Breast epithelium (tissue), 4 donors: ENCODE measurements at regions not wholly inside any gene's neighbourhood (a gene's known extent, or its start where the extent isn't known, plus 50 kb on each side); places are given as distances from the start of the nearest gene placed in this dataset.

ENCODE experiments used
- DNase-seq, 2 donors: peaks; one replicate each; pipeline ENCODE4 v3.0.0-alpha.2; 2019; ENCODE audit warnings: low spot score in 2 of 2
- H3K27ac ChIP-seq, 2 donors: fragments of 200-600 bp; sonication (generic) in 1 of 2; one replicate each; pipeline ENCODE4 v1.5.1; 2016 to 2019; ENCODE audit warnings: mild to moderate bottlenecking in 1 of 2
- H3K27me3 ChIP-seq, 2 donors: fragments of 200-600 bp; sonication (generic) in 1 of 2; one replicate each; pipeline versions ENCODE4 v1.5.1 to v1.6.0; 2017 to 2019; ENCODE audit warnings: control low read depth in 1 of 2, mild to moderate bottlenecking in 1 of 2
- H3K36me3 ChIP-seq: fragments of 200-600 bp; one replicate; pipeline ENCODE4 v1.5.1; 2019
- H3K4me1 ChIP-seq, 2 donors: fragments of 200-600 bp; sonication (generic); one replicate each; pipeline ENCODE4 v1.5.1; 2016 to 2019; ENCODE audit warnings: control low read depth in 1 of 2
- H3K4me3 ChIP-seq, 3 donors: fragments of 200-600 bp; sonication (generic); 1 replicate in 2 of 3; 2 replicates in 1 of 3; pipeline ENCODE4 v1.5.1; 2016 to 2019; ENCODE audit warnings: mild to moderate bottlenecking in 3 of 3, moderate library complexity in 2 of 3
- H3K9me3 ChIP-seq, 2 donors: fragments of 200-600 bp; sonication (generic) in 1 of 2; one replicate each; pipeline ENCODE4 v1.5.1; 2016 to 2019; ENCODE audit warnings: control low read depth in 1 of 2
- CTCF ChIP-seq, 3 donors: fragments of 450-650 bp; IDR thresholded peaks; one replicate each; pipeline ENCODE4 v1.5.1; 2016 to 2017; ENCODE audit warnings: antibody characterized with exemption in 3 of 3, mild to moderate bottlenecking in 3 of 3, moderate library complexity in 3 of 3
- POLR2A ChIP-seq: fragments of 450-650 bp; IDR thresholded peaks from one replicate; pipeline ENCODE4 v1.6.1; 2016; ENCODE audit warnings: antibody characterized with exemption, mild to moderate bottlenecking, moderate library complexity
- POLR2AphosphoS5 ChIP-seq, 3 donors: sonication (generic); formaldehyde crosslinking; IDR thresholded peaks; one replicate each; pipeline ENCODE4 v1.6.1; 2017; ENCODE audit warnings: antibody characterized with exemption in 3 of 3
- intact Hi-C: fragments of 100-400 bp; cut with DNase I; formaldehyde crosslinking; loops from one replicate; pipeline ENCODE4 v1.15.1; 2023; ENCODE audit warnings: low total_unique reads

GRCh38 chr10:111852801-111853200 is 330.8 kb downstream of the GPAM start:
- no peak for TF ChIP-seq CTCF (IDR thresholded peaks at IDR 0.05)
- no peak for TF ChIP-seq POLR2A
- TF ChIP-seq POLR2AphosphoS5 (IDR thresholded peaks at IDR 0.05) = no peak
- Histone ChIP-seq H3K4me3 (no peak overlapping the region), H3K27me3 (no peaks in the 10 kb centered on the region), H3K27ac (no peak overlapping the region), H3K9me3 (peaks cover 0 to 8% of the 10 kb centered on the region in 2 donors), H3K4me1 (no peaks in the 10 kb centered on the region), H3K36me3 (no peaks in the 10 kb centered on the region)
- intact Hi-C loops = no loop called here
- no peak for DNase-seq

DNA sequence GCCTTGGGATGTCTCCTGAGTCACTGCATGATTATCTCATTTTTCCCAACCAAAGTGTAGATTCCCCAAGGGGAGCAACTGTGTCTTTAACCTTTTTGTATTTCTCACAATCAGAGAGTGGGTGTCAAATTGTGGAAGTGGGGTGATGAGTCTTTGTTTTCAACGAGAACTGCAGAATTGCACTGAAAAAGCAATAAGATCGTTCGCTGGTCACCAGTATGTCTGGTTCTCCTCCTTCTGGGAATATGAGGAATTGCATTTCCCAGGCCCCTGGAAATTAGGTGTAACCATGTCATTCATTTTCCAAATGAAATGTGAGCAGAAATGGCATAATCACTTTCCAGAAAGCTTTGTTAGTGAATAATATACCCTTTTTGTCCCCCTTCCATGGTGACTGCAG is 326.9 kb downstream of the GPAM start:
- Histone ChIP-seq H3K36me3 (no peaks in the 10 kb centered on the region), H3K4me1 (no peaks in the 10 kb centered on the region), H3K4me3 (no peak overlapping the region), H3K9me3 (no peaks in the 10 kb centered on the region), H3K27me3 (no peaks in the 10 kb centered on the region), H3K27ac (no peak overlapping the region)
- intact Hi-C loops = loop anchor here (1.0 kb wide), 1 partner anchor 23 kb away; no protein-coding TSS in a partner anchor
- no peak for DNase-seq
- TF ChIP-seq POLR2A = no peak
- TF ChIP-seq CTCF (IDR thresholded peaks at IDR 0.05) = peak in 1 of 3 donors; percentile 29

DNA sequence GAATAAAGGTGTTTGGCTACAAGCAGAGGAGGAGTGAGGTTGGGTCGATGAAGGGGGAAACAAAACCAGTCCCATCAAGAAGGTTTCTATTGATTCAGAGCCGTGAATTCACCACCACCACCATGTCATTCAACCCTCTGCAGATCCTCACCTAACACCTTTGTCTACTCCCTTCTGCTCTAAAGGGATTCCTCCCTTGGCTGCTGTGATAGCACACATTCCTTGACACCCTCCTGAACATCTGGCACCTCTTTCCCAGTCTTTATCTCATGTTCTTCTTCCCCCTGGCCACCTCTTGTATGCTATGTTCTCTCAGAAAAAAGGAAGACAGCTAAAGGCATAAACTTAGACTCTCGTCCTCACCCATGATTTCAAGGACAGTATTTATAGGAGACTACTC is 318.0 kb downstream of the GPAM start:
- H3K27me3 ChIP-seq = no peaks in the 10 kb centered on the region
- no peak overlapping the region for H3K4me3 ChIP-seq
- H3K36me3 ChIP-seq = no peaks in the 10 kb centered on the region
- no peaks in the 10 kb centered on the region for H3K9me3 ChIP-seq
- intact Hi-C loops = no loop called here
- H3K27ac ChIP-seq = no peak overlapping the region
- TF ChIP-seq POLR2AphosphoS5 (IDR thresholded peaks at IDR 0.05) = no peak
- DNase-seq = no peak
- no peaks in the 10 kb centered on the region for H3K4me1 ChIP-seq

DNA sequence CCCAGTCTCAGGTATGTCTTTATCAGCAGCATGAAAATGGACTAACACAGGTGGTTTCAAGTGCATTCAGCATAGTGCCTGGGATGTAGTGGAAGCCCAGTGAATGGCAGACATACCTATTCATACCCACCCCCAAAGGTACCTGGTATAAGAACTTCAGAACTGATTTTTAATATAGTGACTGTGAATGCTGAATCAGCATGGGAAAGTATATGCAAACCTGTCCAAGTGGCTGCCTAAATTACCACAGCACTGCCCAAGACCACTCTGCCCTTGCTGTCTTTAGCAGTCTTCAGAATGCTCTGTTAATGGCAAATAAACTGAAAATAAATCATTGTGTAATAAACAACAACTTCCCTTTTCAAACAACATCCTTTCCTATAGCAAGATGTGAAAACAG is 312.1 kb downstream of the GPAM start:
- H3K27me3 ChIP-seq = no peaks in the 10 kb centered on the region
- no peak overlapping the region for H3K27ac ChIP-seq
- intact Hi-C loops = no loop called here
- no peaks in the 10 kb centered on the region for H3K9me3 ChIP-seq
- H3K36me3 ChIP-seq = no peaks in the 10 kb centered on the region
- TF ChIP-seq CTCF (IDR thresholded peaks at IDR 0.05) = no peak
- no peak for DNase-seq
- no peaks in the 10 kb centered on the region for H3K4me1 ChIP-seq
- no peak overlapping the region for H3K4me3 ChIP-seq

GRCh38 chr10:111872591-111872990 is 311.0 kb downstream of the GPAM start:
- Histone ChIP-seq H3K4me1 (no peaks in the 10 kb centered on the region), H3K9me3 (no peaks in the 10 kb centered on the region), H3K36me3 (no peaks in the 10 kb centered on the region), H3K27ac (no peak overlapping the region), H3K27me3 (no peaks in the 10 kb centered on the region), H3K4me3 (no peak overlapping the region)
- no peak for TF ChIP-seq POLR2A
- TF ChIP-seq CTCF (IDR thresholded peaks at IDR 0.05) = no peak
- TF ChIP-seq POLR2AphosphoS5 (IDR thresholded peaks at IDR 0.05) = no peak
- no peak for DNase-seq
- intact Hi-C loops = no loop called here

- Histone ChIP-seq H3K27ac (no peak overlapping the region), H3K4me1 (no peaks in the 10 kb centered on the region), H3K36me3 (no peaks in the 10 kb centered on the region), H3K4me3 (no peak overlapping the region), H3K9me3 (no peaks in the 10 kb centered on the region), H3K27me3 (no peaks in the 10 kb centered on the region)
- intact Hi-C loops = no loop called here
- no peak for DNase-seq
- TF ChIP-seq CTCF (IDR thresholded peaks at IDR 0.05) = no peak
These were observed 310.5 kb downstream of the GPAM start for GRCh38 chr10:111873041-111873440.
